IPS-18a (cell line): ENCODE measurements at regions not wholly inside any gene's neighbourhood (a gene's known extent, or its start where the extent isn't known, plus 50 kb on each side); places are given as distances from the start of the nearest gene placed in this dataset.

Experiments
- H3K27ac ChIP-seq: one replicate; pipeline ENCODE4 v1.5.1; 2013; ENCODE audit warnings: low read length
- H3K27me3 ChIP-seq: one replicate; pipeline ENCODE4 v1.6.1; 2013; ENCODE audit warnings: mild to moderate bottlenecking, low read length; ENCODE audit not compliant: control insufficient read depth, insufficient read depth
- H3K36me3 ChIP-seq: one replicate; pipeline ENCODE4 v1.6.1; 2013; ENCODE audit warnings: low read depth, low read length; ENCODE audit not compliant: control insufficient read depth
- H3K4me1 ChIP-seq: one replicate; pipeline ENCODE4 v1.6.1; 2013; ENCODE audit warnings: low read depth, low read length; ENCODE audit not compliant: control insufficient read depth
- H3K4me3 ChIP-seq: one replicate; pipeline ENCODE4 v1.5.1; 2013; ENCODE audit warnings: low read length
- H3K9ac ChIP-seq: one replicate; pipeline ENCODE4 v1.6.1; 2013; ENCODE audit warnings: mild to moderate bottlenecking, low read length, moderate library complexity
- H3K9me3 ChIP-seq: one replicate; pipeline ENCODE4 v1.6.1; 2013; ENCODE audit warnings: low read depth, low read length; ENCODE audit not compliant: control insufficient read depth

- Histone ChIP-seq H3K4me3 (no peak overlapping the region), H3K27ac (no peak overlapping the region), H3K36me3 (no peaks in the 10 kb centered on the region), H3K9me3 (no peaks in the 10 kb centered on the region), H3K27me3 (no peaks in the 10 kb centered on the region), H3K9ac (no peak overlapping the region), H3K4me1 (peaks cover 5% of the 10 kb centered on the region)
Measured at GRCh38 chr12:105861227-105861626, 277.5 kb downstream of the NUAK1 start.

GRCh38 chr12:105862163-105862821, 276.5 kb downstream of the NUAK1 start:
- no peak overlapping the region for H3K9ac ChIP-seq
- H3K9me3 ChIP-seq, result no peaks in the 10 kb centered on the region
- H3K27me3 ChIP-seq, result no peaks in the 10 kb centered on the region
- no peaks in the 10 kb centered on the region for H3K36me3 ChIP-seq
- H3K27ac ChIP-seq, result no peak overlapping the region
- peaks cover 5% of the 10 kb centered on the region for H3K4me1 ChIP-seq
- no peak overlapping the region for H3K4me3 ChIP-seq

GRCh38 chr12:105864316-105864715, 274.4 kb downstream of the NUAK1 start:
- H3K4me1 ChIP-seq, result peaks cover 5% of the 10 kb centered on the region
- H3K9me3 ChIP-seq, result no peaks in the 10 kb centered on the region
- H3K4me3 ChIP-seq, result no peak overlapping the region
- no peak overlapping the region for H3K27ac ChIP-seq
- no peaks in the 10 kb centered on the region for H3K27me3 ChIP-seq
- no peak overlapping the region for H3K9ac ChIP-seq
- no peaks in the 10 kb centered on the region for H3K36me3 ChIP-seq

- Histone ChIP-seq H3K4me3 (no peak overlapping the region), H3K27me3 (no peaks in the 10 kb centered on the region), H3K36me3 (no peaks in the 10 kb centered on the region), H3K27ac (no peak overlapping the region), H3K9ac (no peak overlapping the region), H3K4me1 (peaks cover 5% of the 10 kb centered on the region), H3K9me3 (no peaks in the 10 kb centered on the region)
Measured at GRCh38 chr12:105864901-105865300, 273.9 kb downstream of the NUAK1 start.

GRCh38 chr12:105865886-105866285, 272.9 kb downstream of the NUAK1 start:
- Histone ChIP-seq H3K9ac (no peak overlapping the region), H3K27ac (no peak overlapping the region), H3K4me1 (peaks cover 5% of the 10 kb centered on the region), H3K36me3 (no peaks in the 10 kb centered on the region), H3K4me3 (no peak overlapping the region), H3K9me3 (no peaks in the 10 kb centered on the region), H3K27me3 (no peaks in the 10 kb centered on the region)

GRCh38 chr12:105874121-105874520, 264.6 kb downstream of the NUAK1 start:
- Histone ChIP-seq H3K27ac (no peak overlapping the region), H3K36me3 (no peaks in the 10 kb centered on the region), H3K27me3 (no peaks in the 10 kb centered on the region), H3K9me3 (no peaks in the 10 kb centered on the region), H3K4me3 (no peak overlapping the region), H3K4me1 (no peaks in the 10 kb centered on the region), H3K9ac (no peak overlapping the region)

GRCh38 chr12:105876396-105876927, 262.3 kb downstream of the NUAK1 start:
- Histone ChIP-seq H3K36me3 (no peaks in the 10 kb centered on the region), H3K9ac (no peak overlapping the region), H3K9me3 (no peaks in the 10 kb centered on the region), H3K27ac (no peak overlapping the region), H3K4me3 (no peak overlapping the region), H3K27me3 (no peaks in the 10 kb centered on the region), H3K4me1 (no peaks in the 10 kb centered on the region)

GRCh38 chr12:105878964-105879363, 259.8 kb downstream of the NUAK1 start:
- Histone ChIP-seq H3K4me3 (no peak overlapping the region), H3K27ac (no peak overlapping the region), H3K4me1 (no peaks in the 10 kb centered on the region), H3K27me3 (no peaks in the 10 kb centered on the region), H3K9me3 (no peaks in the 10 kb centered on the region), H3K9ac (no peak overlapping the region), H3K36me3 (no peaks in the 10 kb centered on the region)

- Histone ChIP-seq H3K27me3 (no peaks in the 10 kb centered on the region), H3K4me3 (no peak overlapping the region), H3K9ac (no peak overlapping the region), H3K4me1 (no peaks in the 10 kb centered on the region), H3K36me3 (no peaks in the 10 kb centered on the region), H3K9me3 (no peaks in the 10 kb centered on the region), H3K27ac (no peak overlapping the region)
Measured at GRCh38 chr12:105880824-105881388, 257.8 kb downstream of the NUAK1 start.

- Histone ChIP-seq H3K9me3 (no peaks in the 10 kb centered on the region), H3K27me3 (no peaks in the 10 kb centered on the region), H3K4me1 (peaks cover 3% of the 10 kb centered on the region), H3K36me3 (no peaks in the 10 kb centered on the region), H3K9ac (no peak overlapping the region), H3K4me3 (no peak overlapping the region), H3K27ac (no peak overlapping the region)
Measured at GRCh38 chr12:105882404-105882803, 256.4 kb downstream of the NUAK1 start.

- no peak overlapping the region for H3K4me3 ChIP-seq
- no peaks in the 10 kb centered on the region for H3K36me3 ChIP-seq
- H3K27ac ChIP-seq, result no peak overlapping the region
- H3K9me3 ChIP-seq, result no peaks in the 10 kb centered on the region
- H3K4me1 ChIP-seq, result peaks cover 3% of the 10 kb centered on the region
- H3K27me3 ChIP-seq, result no peaks in the 10 kb centered on the region
- H3K9ac ChIP-seq, result no peak overlapping the region
Measured at GRCh38 chr12:105887131-105887530, 251.6 kb downstream of the NUAK1 start.

GRCh38 chr12:105888696-105889095, 250.1 kb downstream of the NUAK1 start:
- Histone ChIP-seq H3K27ac (no peak overlapping the region), H3K9me3 (no peaks in the 10 kb centered on the region)

More at GRCh38 chr12:105888696-105889095, 250.1 kb downstream of the NUAK1 start:
- H3K4me3 ChIP-seq, result no peak overlapping the region
- H3K27me3 ChIP-seq, result no peaks in the 10 kb centered on the region
- H3K36me3 ChIP-seq, result no peaks in the 10 kb centered on the region
- no peak overlapping the region for H3K9ac ChIP-seq
- peaks cover 3% of the 10 kb centered on the region for H3K4me1 ChIP-seq
